ENCODE measurements at regions not wholly inside any gene's neighbourhood (a gene's known extent, or its start where the extent isn't known, plus 50 kb on each side); places are given as distances from the start of the nearest gene placed in this dataset.

DNA sequence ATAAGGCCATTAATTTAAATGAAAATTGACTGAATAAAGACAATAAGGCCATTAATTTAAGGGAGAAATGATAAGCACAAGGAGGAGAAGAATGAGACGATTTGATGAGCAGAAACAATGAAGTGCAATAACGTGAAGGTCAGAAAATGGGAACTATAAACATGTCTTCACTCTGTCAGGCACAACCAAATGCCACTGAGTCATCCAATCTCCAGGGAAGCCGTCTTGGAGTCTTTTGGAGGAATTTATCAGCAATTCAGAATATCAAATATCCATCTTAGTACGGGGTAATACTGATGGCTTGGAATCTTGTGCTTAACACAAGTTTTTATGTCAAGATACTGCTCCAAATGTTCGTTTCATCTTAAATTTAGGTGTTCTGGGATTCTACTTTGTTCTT is 159.9 kb downstream of the CAPZA3 start:
- WGBS, 2 experiments (ENCODE audit: insufficient coverage in 2 of 2): 82 to 100% methylated on average over 3 of the region's 5 CpGs
- no peaks in the 10 kb centered on the region for H3K9me3 ChIP-seq (ENCODE audit: control insufficient read depth, low read length)

DNA sequence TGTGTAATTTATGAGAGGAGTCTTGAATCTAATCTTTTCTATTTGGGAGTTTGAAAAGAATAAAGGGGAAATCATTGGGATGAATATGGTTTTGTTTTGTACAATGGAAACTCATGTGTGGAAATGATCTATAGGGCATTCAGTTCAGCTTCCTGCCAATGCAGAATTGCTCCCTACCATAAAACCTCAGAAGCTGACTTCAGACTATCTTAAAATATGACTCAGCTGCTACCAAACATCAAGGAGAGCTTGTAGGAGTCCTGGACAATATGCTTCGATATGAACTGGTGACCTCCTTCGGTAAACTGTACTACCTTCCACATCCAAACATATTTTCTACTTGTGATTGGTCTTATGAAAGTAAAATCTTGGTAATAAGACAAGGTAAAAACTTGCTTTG is 160.6 kb downstream of the CAPZA3 start:
- WGBS, 2 experiments (ENCODE audit: insufficient coverage in 2 of 2): no CpG with 5 or more reads among the region's 2 CpGs
- no peak overlapping the region for H3K27ac ChIP-seq (ENCODE audit: low read depth, low read length, severe bottlenecking)
- no peak overlapping the region for H3K4me3 ChIP-seq (ENCODE audit: extremely low read depth, insufficient read depth, low read length, poor library complexity, severe bottlenecking)
- no peaks in the 10 kb centered on the region for H3K36me3 ChIP-seq (ENCODE audit: control insufficient read depth, insufficient read depth, low read length)
- no peaks in the 10 kb centered on the region for H3K9me3 ChIP-seq (ENCODE audit: control insufficient read depth, low read length)
- peaks cover 10% of the 10 kb centered on the region for H3K4me1 ChIP-seq (ENCODE audit: control insufficient read depth, insufficient read depth, low read length, poor library complexity, severe bottlenecking)

More for the DNA sequence above, 159.9 kb downstream of the CAPZA3 start:
- H3K36me3 ChIP-seq (ENCODE audit: control insufficient read depth, insufficient read depth, low read length): no peaks in the 10 kb centered on the region
- H3K27ac ChIP-seq (ENCODE audit: low read depth, low read length, severe bottlenecking): no peak overlapping the region
- H3K4me3 ChIP-seq (ENCODE audit: extremely low read depth, insufficient read depth, low read length, poor library complexity, severe bottlenecking): no peak overlapping the region
- H3K4me1 ChIP-seq (ENCODE audit: control insufficient read depth, insufficient read depth, low read length, poor library complexity, severe bottlenecking): peaks cover 10% of the 10 kb centered on the region

- no peaks in the 10 kb centered on the region for H3K36me3 ChIP-seq (ENCODE audit: control insufficient read depth, insufficient read depth, low read length)
- WGBS, 2 experiments (ENCODE audit: insufficient coverage in 2 of 2): 82 to 91% methylated on average over 3 of the region's 3 CpGs
- H3K27ac ChIP-seq (ENCODE audit: low read depth, low read length, severe bottlenecking): no peak overlapping the region
- H3K9me3 ChIP-seq (ENCODE audit: control insufficient read depth, low read length): no peaks in the 10 kb centered on the region
- H3K4me1 ChIP-seq (ENCODE audit: control insufficient read depth, insufficient read depth, low read length, poor library complexity, severe bottlenecking): peaks cover 10% of the 10 kb centered on the region
- no peak overlapping the region for H3K4me3 ChIP-seq (ENCODE audit: extremely low read depth, insufficient read depth, low read length, poor library complexity, severe bottlenecking)
Measured at GRCh38 chr12:18899162-18899561, 161.2 kb downstream of the CAPZA3 start.

GRCh38 chr12:18899678-18900317 is 161.9 kb downstream of the CAPZA3 start:
- no peak overlapping the region for H3K4me3 ChIP-seq (ENCODE audit: extremely low read depth, insufficient read depth, low read length, poor library complexity, severe bottlenecking)
- H3K9me3 ChIP-seq (ENCODE audit: control insufficient read depth, low read length): no peaks in the 10 kb centered on the region
- peaks cover 10% of the 10 kb centered on the region for H3K4me1 ChIP-seq (ENCODE audit: control insufficient read depth, insufficient read depth, low read length, poor library complexity, severe bottlenecking)
- WGBS, 2 experiments (ENCODE audit: insufficient coverage in 2 of 2): 92 to 94% methylated on average over 5 to 6 of the region's 8 CpGs
- no peak overlapping the region for H3K27ac ChIP-seq (ENCODE audit: low read depth, low read length, severe bottlenecking)
- H3K36me3 ChIP-seq (ENCODE audit: control insufficient read depth, insufficient read depth, low read length): no peaks in the 10 kb centered on the region

DNA sequence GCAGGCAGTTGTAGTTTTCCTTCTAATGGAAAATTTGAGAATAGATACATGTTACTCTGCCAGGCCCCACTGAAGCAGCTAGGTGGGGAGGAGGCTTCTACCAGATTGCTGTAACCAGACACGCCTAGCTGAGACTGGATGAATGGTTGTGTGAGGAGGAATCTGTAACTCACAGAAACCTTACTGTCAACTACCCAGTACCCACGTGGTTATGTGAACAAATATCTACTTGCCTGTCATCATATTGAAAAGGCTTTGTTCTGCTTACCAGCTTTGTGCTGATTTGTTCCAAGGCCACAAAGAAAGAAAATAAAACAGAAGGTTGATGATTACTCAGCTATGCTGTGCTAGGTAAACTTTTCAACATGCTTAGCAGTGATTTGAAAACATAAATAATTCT is 167.2 kb downstream of the CAPZA3 start:
- 57% methylated on average over 1 of the region's 2 CpGs; no CpG with 5 or more reads in 1 of the 2 experiments for WGBS, 2 experiments (ENCODE audit: insufficient coverage in 2 of 2)
- no peaks in the 10 kb centered on the region for H3K36me3 ChIP-seq (ENCODE audit: control insufficient read depth, insufficient read depth, low read length)
- no peaks in the 10 kb centered on the region for H3K9me3 ChIP-seq (ENCODE audit: control insufficient read depth, low read length)
- H3K27ac ChIP-seq (ENCODE audit: low read depth, low read length, severe bottlenecking): no peak overlapping the region
- H3K4me1 ChIP-seq (ENCODE audit: control insufficient read depth, insufficient read depth, low read length, poor library complexity, severe bottlenecking): no peaks in the 10 kb centered on the region
- no peak overlapping the region for H3K4me3 ChIP-seq (ENCODE audit: extremely low read depth, insufficient read depth, low read length, poor library complexity, severe bottlenecking)

GRCh38 chr12:18906395-18906794 is 168.5 kb downstream of the CAPZA3 start:
- Histone ChIP-seq H3K4me1 (ENCODE audit: control insufficient read depth, insufficient read depth, low read length, poor library complexity, severe bottlenecking) (no peaks in the 10 kb centered on the region), H3K27ac (ENCODE audit: low read depth, low read length, severe bottlenecking) (no peak overlapping the region), H3K36me3 (ENCODE audit: control insufficient read depth, insufficient read depth, low read length) (no peaks in the 10 kb centered on the region), H3K9me3 (ENCODE audit: control insufficient read depth, low read length) (no peaks in the 10 kb centered on the region), H3K4me3 (ENCODE audit: extremely low read depth, insufficient read depth, low read length, poor library complexity, severe bottlenecking) (no peak overlapping the region)
- no CpG with 5 or more reads among the region's 1 CpG for WGBS, 2 experiments (ENCODE audit: insufficient coverage in 2 of 2)

- no peak overlapping the region for H3K4me3 ChIP-seq (ENCODE audit: extremely low read depth, insufficient read depth, low read length, poor library complexity, severe bottlenecking)
- 90 to 94% methylated on average over 4 to 5 of the region's 5 CpGs for WGBS, 2 experiments (ENCODE audit: insufficient coverage in 2 of 2)
- no peaks in the 10 kb centered on the region for H3K36me3 ChIP-seq (ENCODE audit: control insufficient read depth, insufficient read depth, low read length)
- no peaks in the 10 kb centered on the region for H3K4me1 ChIP-seq (ENCODE audit: control insufficient read depth, insufficient read depth, low read length, poor library complexity, severe bottlenecking)
- no peak overlapping the region for H3K27ac ChIP-seq (ENCODE audit: low read depth, low read length, severe bottlenecking)
- peaks cover under 1% of the 10 kb centered on the region for H3K9me3 ChIP-seq (ENCODE audit: control insufficient read depth, low read length)
Measured at GRCh38 chr12:18907127-18907526, 169.2 kb downstream of the CAPZA3 start.

DNA sequence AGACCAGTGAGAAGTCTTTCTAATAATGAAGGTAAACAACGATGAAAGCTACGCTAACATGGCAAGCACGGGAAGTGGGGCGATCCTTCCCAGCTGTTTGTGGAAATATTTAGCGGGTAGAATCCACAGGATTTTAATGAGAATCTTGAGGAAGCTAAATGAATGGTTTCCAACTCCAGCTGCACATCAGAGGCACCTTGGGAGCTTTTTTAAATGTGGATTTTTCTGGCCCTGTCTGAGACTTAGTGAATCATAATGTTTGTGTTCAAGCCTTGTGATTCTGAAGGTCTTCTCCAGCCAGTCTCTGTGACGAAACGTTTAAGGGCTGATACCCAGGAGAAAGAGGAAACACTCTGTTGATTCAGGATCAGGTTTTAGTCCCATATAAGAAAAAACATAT is 169.8 kb downstream of the CAPZA3 start:
- H3K36me3 ChIP-seq (ENCODE audit: control insufficient read depth, insufficient read depth, low read length): no peaks in the 10 kb centered on the region
- H3K27ac ChIP-seq (ENCODE audit: low read depth, low read length, severe bottlenecking): no peak overlapping the region
- no peak overlapping the region for H3K4me3 ChIP-seq (ENCODE audit: extremely low read depth, insufficient read depth, low read length, poor library complexity, severe bottlenecking)
- peaks cover 2% of the 10 kb centered on the region for H3K9me3 ChIP-seq (ENCODE audit: control insufficient read depth, low read length)
- 87 to 100% methylated on average over 3 to 5 of the region's 7 CpGs for whole genome bisulfite sequencing, 2 experiments (ENCODE audit: insufficient coverage in 2 of 2)
- H3K4me1 ChIP-seq (ENCODE audit: control insufficient read depth, insufficient read depth, low read length, poor library complexity, severe bottlenecking): no peaks in the 10 kb centered on the region

DNA sequence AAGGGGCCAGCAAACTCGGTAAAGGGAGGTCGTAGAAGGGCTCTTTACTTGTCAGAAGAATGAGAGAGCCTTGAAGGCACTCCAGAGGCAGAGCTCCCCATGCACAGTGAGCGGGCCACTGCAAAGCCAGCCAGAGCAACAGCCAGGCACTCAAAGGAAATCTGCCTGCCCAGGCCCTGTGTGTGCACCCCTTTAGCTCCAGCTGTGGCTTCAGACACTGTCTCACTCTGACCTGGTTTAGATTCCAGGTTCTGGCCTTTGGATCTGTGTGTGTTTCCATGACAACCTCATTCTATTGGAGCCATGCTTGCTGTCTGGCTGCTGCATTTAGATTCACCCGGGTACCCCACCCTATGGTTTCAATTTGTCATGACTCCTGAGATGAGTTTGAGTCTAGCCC is 170.3 kb downstream of the CAPZA3 start:
- H3K27ac ChIP-seq (ENCODE audit: low read depth, low read length, severe bottlenecking): no peak overlapping the region
- no peaks in the 10 kb centered on the region for H3K4me1 ChIP-seq (ENCODE audit: control insufficient read depth, insufficient read depth, low read length, poor library complexity, severe bottlenecking)
- WGBS, 2 experiments (ENCODE audit: insufficient coverage in 2 of 2): 83 to 87% methylated on average over 4 of the region's 4 CpGs
- peaks cover 2% of the 10 kb centered on the region for H3K9me3 ChIP-seq (ENCODE audit: control insufficient read depth, low read length)
- H3K36me3 ChIP-seq (ENCODE audit: control insufficient read depth, insufficient read depth, low read length): no peaks in the 10 kb centered on the region
- no peak overlapping the region for H3K4me3 ChIP-seq (ENCODE audit: extremely low read depth, insufficient read depth, low read length, poor library complexity, severe bottlenecking)

GRCh38 chr12:18919871-18920511 is 182.1 kb downstream of the CAPZA3 start:
- Histone ChIP-seq H3K9me3 (ENCODE audit: control insufficient read depth, low read length) (no peaks in the 10 kb centered on the region), H3K4me3 (ENCODE audit: extremely low read depth, insufficient read depth, low read length, poor library complexity, severe bottlenecking) (no peak overlapping the region), H3K27ac (ENCODE audit: low read depth, low read length, severe bottlenecking) (no peak overlapping the region), H3K4me1 (ENCODE audit: control insufficient read depth, insufficient read depth, low read length, poor library complexity, severe bottlenecking) (no peaks in the 10 kb centered on the region), H3K36me3 (ENCODE audit: control insufficient read depth, insufficient read depth, low read length) (no peaks in the 10 kb centered on the region)
- 83% methylated on average over 1 of the region's 1 CpG; no CpG with 5 or more reads in 1 of the 2 experiments for WGBS, 2 experiments (ENCODE audit: insufficient coverage in 2 of 2)

- 88 to 98% methylated on average over 4 of the region's 4 CpGs for WGBS, 2 experiments (ENCODE audit: insufficient coverage in 2 of 2)
- Histone ChIP-seq H3K4me1 (ENCODE audit: control insufficient read depth, insufficient read depth, low read length, poor library complexity, severe bottlenecking) (no peaks in the 10 kb centered on the region), H3K36me3 (ENCODE audit: control insufficient read depth, insufficient read depth, low read length) (no peaks in the 10 kb centered on the region), H3K9me3 (ENCODE audit: control insufficient read depth, low read length) (no peaks in the 10 kb centered on the region), H3K27ac (ENCODE audit: low read depth, low read length, severe bottlenecking) (no peak overlapping the region), H3K4me3 (ENCODE audit: extremely low read depth, insufficient read depth, low read length, poor library complexity, severe bottlenecking) (no peak overlapping the region)
Measured at GRCh38 chr12:18922851-18923250, 184.9 kb downstream of the CAPZA3 start.
